K562 (cell line): ENCODE measurements at regions not wholly inside any gene's neighbourhood (a gene's known extent, or its start where the extent isn't known, plus 50 kb on each side); places are given as distances from the start of the nearest gene placed in this dataset.

Experiments used
- ARID2 ChIP-seq: fragments of 450-650 bp; IDR thresholded peaks from 2 replicates; pipeline ENCODE4 v1.6.1; 2017; ENCODE audit warnings: antibody characterized with exemption, mild to moderate bottlenecking
- FOXJ3 ChIP-seq: sonication (generic); formaldehyde crosslinking; IDR thresholded peaks from 2 replicates; pipeline ENCODE4 v1.4.0; 2020; ENCODE audit warnings: mild to moderate bottlenecking, missing genetic modification reagents
- KDM4B ChIP-seq, 2 experiments: fragments of 450-650 bp in 1 of 2; sonication (generic) in 1 of 2; IDR thresholded peaks; 2 replicates each; pipeline ENCODE4 v1.6.1; 2016 to 2017; ENCODE audit warnings: borderline replicate concordance in 2 of 2, antibody characterized with exemption in 1 of 2, low read depth in 1 of 2, mild to moderate bottlenecking in 1 of 2
- MTF1 ChIP-seq: fragments of 250-450 bp; sonication (Bioruptor Pico); IDR thresholded peaks from 2 replicates; pipeline ENCODE4 v1.9.0; 2021; ENCODE audit warnings: moderate library complexity, mild to moderate bottlenecking, inconsistent platforms, borderline replicate concordance
- POLR2A ChIP-seq: fragments of 450-650 bp; conservative IDR thresholded peaks from 2 replicates; pipeline ENCODE4 v1.6.1; 2016
- POLR2AphosphoS5 ChIP-seq: IDR thresholded peaks from 2 replicates; pipeline ENCODE4 v1.6.1; 2011; ENCODE audit warnings: mild to moderate bottlenecking, low read depth, low read length, moderate library complexity; ENCODE audit not compliant: control insufficient read depth, insufficient read depth
- POLR2H ChIP-seq: IDR thresholded peaks from 2 replicates; pipeline ENCODE4 v1.6.1; 2016; ENCODE audit warnings: missing genetic modification characterization, low read depth, mild to moderate bottlenecking, control low read depth, missing compliant biosample characterization, moderate library complexity
- RBM17 ChIP-seq: fragments of 200-400 bp; formaldehyde crosslinking; IDR thresholded peaks from 2 replicates; pipeline ENCODE4 v1.6.1; 2017; ENCODE audit warnings: low read depth, mild to moderate bottlenecking, low read length, borderline replicate concordance
- SP1 ChIP-seq: sonication (generic); formaldehyde crosslinking; IDR thresholded peaks from 2 replicates; pipeline ENCODE4 v1.8.1; 2022; ENCODE audit warnings: mild to moderate bottlenecking, missing genetic modification reagents
- SP2 ChIP-seq: IDR thresholded peaks from 2 replicates; pipeline ENCODE4 v1.6.1; 2011; ENCODE audit warnings: mild to moderate bottlenecking, low read depth, low read length, moderate library complexity; ENCODE audit not compliant: poor library complexity, severe bottlenecking; ENCODE audit errors: extremely low read depth
- SPI1 ChIP-seq: IDR thresholded peaks from 2 replicates; pipeline ENCODE4 v1.6.1; 2011; ENCODE audit warnings: low read depth, low read length, control low read depth, borderline replicate concordance
- TF ChIP-seq, protein P1 (sequence below), 3 experiments: IDR thresholded peaks in 2 of 3; conservative IDR thresholded peaks in 1 of 3; 2 replicates each; pipeline ENCODE4 v1.5.1; 2011 to 2012; ENCODE audit warnings: low read length in 3 of 3, mild to moderate bottlenecking in 3 of 3, control low read depth in 2 of 3, improper control_type of control experiment in 1 of 3, inconsistent platforms in 1 of 3, low read depth in 1 of 3, mixed read lengths in 1 of 3, moderate library complexity in 1 of 3; ENCODE audit not compliant: insufficient read depth in 2 of 3
- TF ChIP-seq, protein P2 (sequence below): sonication (generic); formaldehyde crosslinking; IDR thresholded peaks from 2 replicates; pipeline ENCODE4 v1.5.0; 2020; ENCODE audit warnings: missing genetic modification reagents

- TF ChIP-seq MTF1 (CRISPR knock-in tag): no peak
- TF ChIP-seq SPI1: no peak
- TF ChIP-seq SP1 (CRISPR knock-in tag): no peak
- no peak for TF ChIP-seq POLR2AphosphoS5
- no peak for TF ChIP-seq POLR2H (tag)
- TF ChIP-seq FOXJ3 (CRISPR knock-in tag): no peak
- TF ChIP-seq, protein P1, sequence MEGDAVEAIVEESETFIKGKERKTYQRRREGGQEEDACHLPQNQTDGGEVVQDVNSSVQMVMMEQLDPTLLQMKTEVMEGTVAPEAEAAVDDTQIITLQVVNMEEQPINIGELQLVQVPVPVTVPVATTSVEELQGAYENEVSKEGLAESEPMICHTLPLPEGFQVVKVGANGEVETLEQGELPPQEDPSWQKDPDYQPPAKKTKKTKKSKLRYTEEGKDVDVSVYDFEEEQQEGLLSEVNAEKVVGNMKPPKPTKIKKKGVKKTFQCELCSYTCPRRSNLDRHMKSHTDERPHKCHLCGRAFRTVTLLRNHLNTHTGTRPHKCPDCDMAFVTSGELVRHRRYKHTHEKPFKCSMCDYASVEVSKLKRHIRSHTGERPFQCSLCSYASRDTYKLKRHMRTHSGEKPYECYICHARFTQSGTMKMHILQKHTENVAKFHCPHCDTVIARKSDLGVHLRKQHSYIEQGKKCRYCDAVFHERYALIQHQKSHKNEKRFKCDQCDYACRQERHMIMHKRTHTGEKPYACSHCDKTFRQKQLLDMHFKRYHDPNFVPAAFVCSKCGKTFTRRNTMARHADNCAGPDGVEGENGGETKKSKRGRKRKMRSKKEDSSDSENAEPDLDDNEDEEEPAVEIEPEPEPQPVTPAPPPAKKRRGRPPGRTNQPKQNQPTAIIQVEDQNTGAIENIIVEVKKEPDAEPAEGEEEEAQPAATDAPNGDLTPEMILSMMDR (IDR thresholded peaks at IDR 0.05 in 2 of 3, conservative IDR thresholded peaks at IDR 0.05 in 1 of 3; ENCODE audit: insufficient read depth in 2 of 3, low read depth in 1 of 3, low read length in 3 of 3): no peak
- TF ChIP-seq, protein P2, sequence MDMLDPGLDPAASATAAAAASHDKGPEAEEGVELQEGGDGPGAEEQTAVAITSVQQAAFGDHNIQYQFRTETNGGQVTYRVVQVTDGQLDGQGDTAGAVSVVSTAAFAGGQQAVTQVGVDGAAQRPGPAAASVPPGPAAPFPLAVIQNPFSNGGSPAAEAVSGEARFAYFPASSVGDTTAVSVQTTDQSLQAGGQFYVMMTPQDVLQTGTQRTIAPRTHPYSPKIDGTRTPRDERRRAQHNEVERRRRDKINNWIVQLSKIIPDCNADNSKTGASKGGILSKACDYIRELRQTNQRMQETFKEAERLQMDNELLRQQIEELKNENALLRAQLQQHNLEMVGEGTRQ: no peak
- no peak for TF ChIP-seq RBM17
- TF ChIP-seq ARID2: no peak
- TF ChIP-seq KDM4B (IDR thresholded peaks at IDR 0.05; ENCODE audit: borderline replicate concordance in 2 of 2, low read depth in 1 of 2): no peak
- TF ChIP-seq POLR2A: no peak
- no peak for TF ChIP-seq SP2
Observed at GRCh38 chr12:92085736-92086040, 60.0 kb downstream of the BTG1 start.
